DND-41 (cell line): ENCODE measurements at regions not wholly inside any gene's neighbourhood (a gene's known extent, or its start where the extent isn't known, plus 50 kb on each side); places are given as distances from the start of the nearest gene placed in this dataset.

Source experiments
- ATAC-seq: fragments of 200-7000 bp; cut with Tn5 transposase; 3 replicates; pipeline ENCODE4 v1.9.1; 2021; ENCODE audit warnings: low read depth; ENCODE audit not compliant: insufficient read depth
- DNase-seq: peaks from one replicate; pipeline ENCODE4 v3.0.0-alpha.2; 2020
- H2AFZ ChIP-seq: 2 replicates; pipeline ENCODE4 v1.6.0; 2012; ENCODE audit warnings: low read depth, low read length
- H3K27ac ChIP-seq: 2 replicates; pipeline ENCODE4 v1.5.1; 2012; ENCODE audit warnings: low read length, inconsistent platforms
- H3K27me3 ChIP-seq: fragments of 200-600 bp; sonication (generic); 2 replicates; pipeline ENCODE4 v1.6.0; 2012; ENCODE audit warnings: low read length, mild to moderate bottlenecking, inconsistent platforms; ENCODE audit not compliant: insufficient read depth, poor library complexity
- H3K36me3 ChIP-seq: 2 replicates; pipeline ENCODE4 v1.5.1; 2012; ENCODE audit warnings: low read length, inconsistent platforms; ENCODE audit not compliant: insufficient read depth
- H3K4me1 ChIP-seq: 2 replicates; pipeline ENCODE4 v1.5.1; 2012; ENCODE audit warnings: mild to moderate bottlenecking, low read length; ENCODE audit not compliant: insufficient read depth
- H3K4me2 ChIP-seq: 2 replicates; pipeline ENCODE4 v1.6.0; 2012; ENCODE audit warnings: mild to moderate bottlenecking, moderate library complexity, low read length, inconsistent platforms; ENCODE audit not compliant: insufficient read depth
- H3K4me3 ChIP-seq, 2 experiments: fragments of 200-600 bp in 1 of 2; shearing (Covaris generic) in 1 of 2; 2 replicates each; pipeline ENCODE4 v1.5.1; 2012 to 2016; ENCODE audit warnings: inconsistent platforms in 2 of 2, low read length in 2 of 2, mild to moderate bottlenecking in 2 of 2, low read depth in 1 of 2, moderate library complexity in 1 of 2
- H3K79me2 ChIP-seq: 2 replicates; pipeline ENCODE4 v1.6.0; 2012; ENCODE audit warnings: low read length, inconsistent platforms; ENCODE audit not compliant: insufficient read depth
- H3K9ac ChIP-seq: 2 replicates; pipeline ENCODE4 v1.6.0; 2012; ENCODE audit warnings: low read depth, mild to moderate bottlenecking, inconsistent platforms, low read length, moderate library complexity
- H3K9me3 ChIP-seq: 2 replicates; pipeline ENCODE4 v1.5.1; 2012; ENCODE audit warnings: low read length, moderate library complexity, mild to moderate bottlenecking, inconsistent platforms; ENCODE audit not compliant: insufficient read depth, severe bottlenecking
- H4K20me1 ChIP-seq: 2 replicates; pipeline ENCODE4 v1.6.0; 2012; ENCODE audit warnings: low read length; ENCODE audit not compliant: insufficient read depth
- CTCF ChIP-seq: IDR thresholded peaks from 2 replicates; pipeline ENCODE4 v1.5.1; 2012; ENCODE audit warnings: borderline replicate concordance, low read length, moderate library complexity, mild to moderate bottlenecking; ENCODE audit not compliant: poor library complexity, severe bottlenecking; ENCODE audit errors: extremely low read depth
- EZH2 ChIP-seq: IDR thresholded peaks from 3 replicates; pipeline ENCODE4 v1.6.1; 2012; ENCODE audit warnings: borderline replicate concordance, low read depth, mild to moderate bottlenecking, moderate library complexity, low read length, inconsistent platforms; ENCODE audit not compliant: severe bottlenecking

GRCh38 chr4:58734030-58734674, 1624.0 kb upstream of the IGFBP7 start:
- Histone ChIP-seq H3K4me1 (no peaks in the 10 kb centered on the region), H3K27ac (no peak overlapping the region), H3K4me2 (no peak overlapping the region), H3K27me3 (no peaks in the 10 kb centered on the region), H3K9me3 (no peaks in the 10 kb centered on the region), H3K36me3 (no peaks in the 10 kb centered on the region), H4K20me1 (no peaks in the 10 kb centered on the region), H3K4me3 (no peak overlapping the region), H3K79me2 (no peaks in the 10 kb centered on the region), H2AFZ (no peak overlapping the region), H3K9ac (no peak overlapping the region)
- TF ChIP-seq CTCF (no peak), EZH2 (no peak)
- no peak for ATAC-seq
- no peak for DNase-seq

- Histone ChIP-seq H3K4me2 (no peak overlapping the region), H4K20me1 (no peaks in the 10 kb centered on the region), H3K79me2 (no peaks in the 10 kb centered on the region), H3K9ac (no peak overlapping the region), H3K4me1 (no peaks in the 10 kb centered on the region), H3K27me3 (no peaks in the 10 kb centered on the region), H2AFZ (no peak overlapping the region), H3K27ac (no peak overlapping the region), H3K36me3 (no peaks in the 10 kb centered on the region), H3K4me3 (no peak overlapping the region), H3K9me3 (no peaks in the 10 kb centered on the region)
- TF ChIP-seq EZH2 (no peak), CTCF (no peak)
- DNase-seq, result no peak
- ATAC-seq, result no peak
Observed at GRCh38 chr4:58732973-58733372, 1622.8 kb upstream of the IGFBP7 start.

GRCh38 chr4:58723954-58724353, 1613.8 kb upstream of the IGFBP7 start:
- H3K4me3 ChIP-seq, result no peak overlapping the region
- H3K27me3 ChIP-seq, result no peaks in the 10 kb centered on the region
- H4K20me1 ChIP-seq, result no peaks in the 10 kb centered on the region
- H3K4me2 ChIP-seq, result no peak overlapping the region
- no peaks in the 10 kb centered on the region for H3K9me3 ChIP-seq
- no peak overlapping the region for H3K9ac ChIP-seq
- no peak overlapping the region for H3K27ac ChIP-seq
- DNase-seq (no peak), ATAC-seq (no peak)
- no peaks in the 10 kb centered on the region for H3K79me2 ChIP-seq
- no peak for TF ChIP-seq CTCF
- no peak for TF ChIP-seq EZH2
- H2AFZ ChIP-seq, result no peak overlapping the region
- H3K36me3 ChIP-seq, result no peaks in the 10 kb centered on the region
- no peaks in the 10 kb centered on the region for H3K4me1 ChIP-seq

DNA sequence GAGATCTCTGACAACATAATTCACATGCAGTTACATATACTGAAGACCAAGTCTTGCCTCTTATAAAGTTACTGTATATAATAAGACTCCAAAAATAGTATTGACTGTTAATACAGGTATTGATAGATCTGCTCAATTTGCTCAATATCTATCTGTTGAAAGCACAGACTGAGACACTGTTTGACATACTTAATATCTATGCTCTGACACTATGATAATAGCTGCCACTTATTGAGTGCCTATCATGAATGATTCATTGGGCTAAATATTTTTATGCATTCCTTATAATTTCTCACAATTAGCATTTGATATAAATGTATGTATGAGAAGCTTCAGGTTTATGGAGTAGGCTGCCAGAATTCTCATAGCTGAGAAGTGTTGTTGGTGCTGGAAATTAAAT, 1600.9 kb upstream of the IGFBP7 start:
- ATAC-seq (no peak), DNase-seq (no peak)
- H4K20me1 ChIP-seq, result no peaks in the 10 kb centered on the region
- TF ChIP-seq CTCF (no peak), EZH2 (no peak)
- H3K27me3 ChIP-seq, result no peaks in the 10 kb centered on the region
- H3K36me3 ChIP-seq, result no peaks in the 10 kb centered on the region
- no peak overlapping the region for H3K4me3 ChIP-seq
- no peaks in the 10 kb centered on the region for H3K4me1 ChIP-seq
- H3K79me2 ChIP-seq, result no peaks in the 10 kb centered on the region
- H3K9me3 ChIP-seq, result no peaks in the 10 kb centered on the region
- H3K9ac ChIP-seq, result no peak overlapping the region
- no peak overlapping the region for H2AFZ ChIP-seq
- H3K4me2 ChIP-seq, result no peak overlapping the region
- H3K27ac ChIP-seq, result no peak overlapping the region
